Neural progenitor cell (in vitro differentiated cells): ENCODE measurements at regions not wholly inside any gene's neighbourhood (a gene's known extent, or its start where the extent isn't known, plus 50 kb on each side); places are given as distances from the start of the nearest gene placed in this dataset.

Source experiments
- DNase-seq: peaks from one replicate; pipeline ENCODE4 v3.0.0-alpha.2; 2016; ENCODE audit warnings: low spot score
- H2AFZ ChIP-seq: fragments of 200-600 bp; sonication (generic); replicated peaks from 2 replicates; pipeline ENCODE4 v1.6.1; 2016; ENCODE audit warnings: antibody characterized with exemption
- H3F3A ChIP-seq: fragments of 200-600 bp; sonication (generic); 2 replicates; pipeline ENCODE4 v1.6.1; 2016; ENCODE audit warnings: antibody characterized with exemption, low read depth
- H3K27ac ChIP-seq: fragments of 200-600 bp; sonication (generic); 2 replicates; pipeline ENCODE4 v1.5.1; 2016; ENCODE audit warnings: mild to moderate bottlenecking
- H3K27me3 ChIP-seq: fragments of 200-600 bp; sonication (generic); 2 replicates; pipeline ENCODE4 v1.6.1; 2016; ENCODE audit warnings: mild to moderate bottlenecking, moderate library complexity
- H3K36me3 ChIP-seq: fragments of 200-600 bp; sonication (generic); 2 replicates; pipeline ENCODE4 v1.5.1; 2016
- H3K4me1 ChIP-seq: fragments of 200-600 bp; sonication (generic); 2 replicates; pipeline ENCODE4 v1.6.1; 2016; ENCODE audit warnings: mixed run types
- H3K4me2 ChIP-seq: fragments of 200-600 bp; sonication (generic); 2 replicates; pipeline ENCODE4 v1.6.1; 2016
- H3K4me3 ChIP-seq: fragments of 200-600 bp; sonication (generic); 2 replicates; pipeline ENCODE4 v1.5.1; 2016
- H3K79me2 ChIP-seq: fragments of 200-600 bp; sonication (generic); 2 replicates; pipeline ENCODE4 v1.6.1; 2016; ENCODE audit warnings: low read depth
- H3K9ac ChIP-seq: fragments of 200-600 bp; sonication (generic); 2 replicates; pipeline ENCODE4 v1.6.1; 2016
- H3K9me3 ChIP-seq: fragments of 200-600 bp; sonication (generic); 2 replicates; pipeline ENCODE4 v1.5.1; 2016; ENCODE audit warnings: low read depth
- H4K20me1 ChIP-seq: fragments of 200-600 bp; sonication (generic); 2 replicates; pipeline ENCODE4 v1.6.1; 2016; ENCODE audit warnings: low read depth
- H3K27ac Mint-ChIP-seq: 3 replicates; pipeline ENCODE4 v1.8.0; 2021; ENCODE audit warnings: mixed read lengths
- H3K27me3 Mint-ChIP-seq: 2 replicates; pipeline ENCODE4 v1.8.0; 2022; ENCODE audit warnings: low read depth, mild to moderate bottlenecking, inconsistent platforms, moderate library complexity, mixed read lengths; ENCODE audit not compliant: insufficient read depth
- H3K36me3 Mint-ChIP-seq: 3 replicates; pipeline ENCODE4 v1.8.0; 2021; ENCODE audit warnings: mixed read lengths
- H3K4me1 Mint-ChIP-seq: 3 replicates; pipeline ENCODE4 v1.8.0; 2021; ENCODE audit warnings: mixed read lengths
- H3K4me3 Mint-ChIP-seq: 3 replicates; pipeline ENCODE4 v1.8.0; 2021; ENCODE audit warnings: mild to moderate bottlenecking, moderate library complexity, mixed read lengths
- H3K9me3 Mint-ChIP-seq: 3 replicates; pipeline ENCODE4 v1.8.0; 2020; ENCODE audit warnings: mixed read lengths
- CTCF ChIP-seq: fragments of 200-600 bp; sonication (generic); IDR thresholded peaks from 2 replicates; pipeline ENCODE4 v1.5.1; 2017; ENCODE audit warnings: antibody characterized with exemption, mild to moderate bottlenecking
- EZH2 ChIP-seq: fragments of 200-600 bp; sonication (generic); IDR thresholded peaks from 2 replicates; pipeline ENCODE4 v1.6.1; 2017; ENCODE audit warnings: antibody characterized with exemption, mild to moderate bottlenecking, moderate library complexity
- EZH2phosphoT487 ChIP-seq: fragments of 200-600 bp; sonication (generic); IDR thresholded peaks from 2 replicates; pipeline ENCODE4 v1.6.1; 2017; ENCODE audit warnings: antibody characterized with exemption

DNA sequence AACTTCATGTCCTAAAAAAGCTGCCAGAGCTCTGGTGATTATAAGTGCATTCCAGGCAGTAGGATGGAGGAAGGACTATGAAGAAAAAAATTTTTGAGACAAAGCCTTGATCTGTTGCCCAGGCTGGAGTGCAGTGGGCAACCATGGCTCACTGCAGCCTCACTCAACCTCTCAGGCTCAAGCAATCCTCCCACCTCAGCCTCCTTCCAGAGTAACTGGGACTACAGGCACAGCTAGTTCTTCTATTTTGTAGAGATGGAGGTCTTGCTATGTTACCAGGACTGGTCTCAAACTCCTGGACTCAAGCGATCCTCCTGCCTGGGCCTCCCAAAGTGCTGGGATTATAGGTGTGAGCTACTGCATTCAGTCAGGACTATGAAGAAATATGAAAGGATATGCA lies 161.2 kb downstream of the IRS2 start:
- H3K4me3 Mint-ChIP-seq, result no peak overlapping the region
- no peaks in the 10 kb centered on the region for H3K36me3 Mint-ChIP-seq
- no peak overlapping the region for H3K9ac ChIP-seq
- no peak for DNase-seq
- H3K9me3 Mint-ChIP-seq, result no peaks in the 10 kb centered on the region
- no peaks in the 10 kb centered on the region for H3K9me3 ChIP-seq
- no peak overlapping the region for H3K27ac ChIP-seq
- no peaks in the 10 kb centered on the region for H3F3A ChIP-seq
- H3K79me2 ChIP-seq, result no peaks in the 10 kb centered on the region
- H3K27ac Mint-ChIP-seq, result no peak overlapping the region
- no peaks in the 10 kb centered on the region for H3K36me3 ChIP-seq
- peaks cover 10% of the 10 kb centered on the region for H3K4me1 Mint-ChIP-seq
- no peak overlapping the region for H3K4me3 ChIP-seq
- H3K27me3 Mint-ChIP-seq, result peaks cover 2% of the 10 kb centered on the region
- no peak for TF ChIP-seq EZH2
- no peak for TF ChIP-seq CTCF
- TF ChIP-seq EZH2phosphoT487, result no peak
- no peak overlapping the region for H2AFZ ChIP-seq
- H4K20me1 ChIP-seq, result no peaks in the 10 kb centered on the region
- peaks cover 17% of the 10 kb centered on the region for H3K4me1 ChIP-seq
- H3K4me2 ChIP-seq, result no peak overlapping the region
- H3K27me3 ChIP-seq, result no peaks in the 10 kb centered on the region

DNA sequence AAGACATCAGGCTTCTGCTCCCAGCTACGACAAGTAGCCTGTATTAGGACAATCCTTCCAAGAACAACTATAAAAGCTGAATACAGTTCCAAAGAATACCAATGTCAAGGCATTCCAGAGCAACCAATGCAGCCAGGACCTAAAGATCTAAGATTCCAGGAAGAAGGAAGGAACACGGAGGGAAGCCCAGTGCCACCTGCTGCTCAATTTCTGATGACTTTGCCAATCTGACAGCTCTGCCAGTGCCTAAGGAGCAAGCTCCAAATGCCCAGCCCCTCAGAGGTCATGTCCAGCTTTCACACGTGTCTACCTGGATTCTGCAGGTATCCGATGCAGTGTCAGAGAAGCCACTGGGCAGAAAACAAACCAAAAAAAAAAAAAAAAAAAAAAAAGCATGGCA lies 164.4 kb downstream of the IRS2 start:
- no peaks in the 10 kb centered on the region for H3F3A ChIP-seq
- H3K4me3 ChIP-seq, result no peak overlapping the region
- H3K4me2 ChIP-seq, result no peak overlapping the region
- H2AFZ ChIP-seq, result no peak overlapping the region
- H3K27ac Mint-ChIP-seq, result no peak overlapping the region
- no peaks in the 10 kb centered on the region for H3K79me2 ChIP-seq
- TF ChIP-seq EZH2phosphoT487 (no peak), CTCF (no peak), EZH2 (no peak)
- no peaks in the 10 kb centered on the region for H3K9me3 Mint-ChIP-seq
- H3K36me3 ChIP-seq, result no peaks in the 10 kb centered on the region
- H3K4me1 ChIP-seq, result peaks cover 8% of the 10 kb centered on the region
- H3K27me3 ChIP-seq, result no peaks in the 10 kb centered on the region
- no peaks in the 10 kb centered on the region for H3K9me3 ChIP-seq
- no peak overlapping the region for H3K9ac ChIP-seq
- H3K27me3 Mint-ChIP-seq, result no peaks in the 10 kb centered on the region
- peaks cover 6% of the 10 kb centered on the region for H3K4me1 Mint-ChIP-seq
- H3K36me3 Mint-ChIP-seq, result no peaks in the 10 kb centered on the region
- H4K20me1 ChIP-seq, result no peaks in the 10 kb centered on the region
- no peak overlapping the region for H3K4me3 Mint-ChIP-seq
- DNase-seq, result no peak
- no peak overlapping the region for H3K27ac ChIP-seq

- no peak overlapping the region for H3K4me3 Mint-ChIP-seq
- H3K9me3 Mint-ChIP-seq, result no peaks in the 10 kb centered on the region
Observed at GRCh38 chr13:109615721-109616420, 170.5 kb downstream of the IRS2 start.

More at GRCh38 chr13:109615721-109616420, 170.5 kb downstream of the IRS2 start:
- Mint-ChIP-seq H3K27me3 (no peaks in the 10 kb centered on the region), H3K27ac (no peak overlapping the region), H3K4me1 (no peaks in the 10 kb centered on the region), H3K36me3 (no peaks in the 10 kb centered on the region)
- H3K4me2 ChIP-seq, result no peak overlapping the region
- H3K27ac ChIP-seq, result no peak overlapping the region
- H3K9me3 ChIP-seq, result no peaks in the 10 kb centered on the region
- H3K4me3 ChIP-seq, result no peak overlapping the region
- H3K9ac ChIP-seq, result no peak overlapping the region
- no peaks in the 10 kb centered on the region for H3K36me3 ChIP-seq
- no peaks in the 10 kb centered on the region for H3K4me1 ChIP-seq
- TF ChIP-seq EZH2phosphoT487, result no peak
- no peak for TF ChIP-seq EZH2
- no peak for TF ChIP-seq CTCF
- no peaks in the 10 kb centered on the region for H3F3A ChIP-seq
- no peaks in the 10 kb centered on the region for H4K20me1 ChIP-seq
- H2AFZ ChIP-seq, result no peak overlapping the region
- DNase-seq, result no peak
- no peaks in the 10 kb centered on the region for H3K27me3 ChIP-seq
- H3K79me2 ChIP-seq, result no peaks in the 10 kb centered on the region
